Uterus (tissue), 3 donors: ENCODE measurements at regions not wholly inside any gene's neighbourhood (a gene's known extent, or its start where the extent isn't known, plus 50 kb on each side); places are given as distances from the start of the nearest gene placed in this dataset.
"Not testable (repeated sequence)": the region's sequence is repeated elsewhere in the genome, so short reads cannot be mapped to it uniquely, and the experiment has no call there.

Experiments used
- DNase-seq, 2 donors: peaks; one replicate each; pipeline ENCODE4 v3.0.0-alpha.2; 2019 to 2020
- H3K27ac ChIP-seq, 2 donors: fragments of 200-600 bp; sonication (generic); 1 replicate in 1 of 2; 2 replicates in 1 of 2; pipeline ENCODE4 v1.5.1; 2016 to 2018
- H3K27me3 ChIP-seq, 2 donors: fragments of 200-600 bp; sonication (generic); one replicate each; pipeline ENCODE4 v1.5.1; 2018 to 2019; ENCODE audit warnings: control low read depth in 1 of 2
- H3K36me3 ChIP-seq, 2 donors: fragments of 200-600 bp; sonication (generic); one replicate each; pipeline ENCODE4 v1.5.1; 2019; ENCODE audit warnings: control low read depth in 1 of 2
- H3K4me1 ChIP-seq, 2 donors: fragments of 200-600 bp; sonication (generic); one replicate each; pipeline ENCODE4 v1.5.1; 2018 to 2019; ENCODE audit warnings: control low read depth in 1 of 2
- H3K4me3 ChIP-seq, 2 donors: fragments of 200-600 bp; sonication (generic); 1 replicate in 1 of 2; 2 replicates in 1 of 2; pipeline ENCODE4 v1.5.1; 2018 to 2019; ENCODE audit warnings: mild to moderate bottlenecking in 1 of 2
- H3K9me3 ChIP-seq, 2 donors: fragments of 200-600 bp; sonication (generic); one replicate each; pipeline ENCODE4 v1.5.1; 2019; ENCODE audit warnings: control low read depth in 1 of 2
- POLR2A ChIP-seq, 2 donors: fragments of 450-650 bp; IDR thresholded peaks; one replicate each; pipeline ENCODE4 v1.6.1; 2016; ENCODE audit warnings: antibody characterized with exemption in 2 of 2, mild to moderate bottlenecking in 1 of 2, moderate library complexity in 1 of 2
- intact Hi-C: fragments of 100-400 bp; cut with DNase I; formaldehyde crosslinking; loops from one replicate; pipeline ENCODE4 v1.15.1; 2023; ENCODE audit warnings: low total_unique reads
- TF ChIP-seq, protein P1 (sequence below), 4 experiments: fragments of 200-600 bp in 2 of 4; fragments of 450-650 bp in 2 of 4; sonication (generic) in 2 of 4; IDR thresholded peaks; one replicate each; pipeline ENCODE4 v1.5.1; 2016 to 2019; ENCODE audit warnings: antibody characterized with exemption in 4 of 4, mild to moderate bottlenecking in 2 of 4, moderate library complexity in 1 of 4
- donor health status: DM: yes; HTN: yes; CAD: no.

- Histone ChIP-seq H3K9me3 (no peaks in the 10 kb centered on the region), H3K27me3 (no peaks in the 10 kb centered on the region), H3K4me1 (no peaks in the 10 kb centered on the region), H3K36me3 (no peaks in the 10 kb centered on the region), H3K4me3 (no peak overlapping the region), H3K27ac (no peak overlapping the region)
- intact Hi-C loops: no loop called here
- DNase-seq: no peak
- TF ChIP-seq, protein P1, sequence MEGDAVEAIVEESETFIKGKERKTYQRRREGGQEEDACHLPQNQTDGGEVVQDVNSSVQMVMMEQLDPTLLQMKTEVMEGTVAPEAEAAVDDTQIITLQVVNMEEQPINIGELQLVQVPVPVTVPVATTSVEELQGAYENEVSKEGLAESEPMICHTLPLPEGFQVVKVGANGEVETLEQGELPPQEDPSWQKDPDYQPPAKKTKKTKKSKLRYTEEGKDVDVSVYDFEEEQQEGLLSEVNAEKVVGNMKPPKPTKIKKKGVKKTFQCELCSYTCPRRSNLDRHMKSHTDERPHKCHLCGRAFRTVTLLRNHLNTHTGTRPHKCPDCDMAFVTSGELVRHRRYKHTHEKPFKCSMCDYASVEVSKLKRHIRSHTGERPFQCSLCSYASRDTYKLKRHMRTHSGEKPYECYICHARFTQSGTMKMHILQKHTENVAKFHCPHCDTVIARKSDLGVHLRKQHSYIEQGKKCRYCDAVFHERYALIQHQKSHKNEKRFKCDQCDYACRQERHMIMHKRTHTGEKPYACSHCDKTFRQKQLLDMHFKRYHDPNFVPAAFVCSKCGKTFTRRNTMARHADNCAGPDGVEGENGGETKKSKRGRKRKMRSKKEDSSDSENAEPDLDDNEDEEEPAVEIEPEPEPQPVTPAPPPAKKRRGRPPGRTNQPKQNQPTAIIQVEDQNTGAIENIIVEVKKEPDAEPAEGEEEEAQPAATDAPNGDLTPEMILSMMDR (IDR thresholded peaks at IDR 0.05): no peak
- TF ChIP-seq POLR2A (IDR thresholded peaks at IDR 0.05): no peak
Observed at GRCh38 chr4:78660559-78660958, 109.0 kb downstream of the ANXA3 start.

DNA sequence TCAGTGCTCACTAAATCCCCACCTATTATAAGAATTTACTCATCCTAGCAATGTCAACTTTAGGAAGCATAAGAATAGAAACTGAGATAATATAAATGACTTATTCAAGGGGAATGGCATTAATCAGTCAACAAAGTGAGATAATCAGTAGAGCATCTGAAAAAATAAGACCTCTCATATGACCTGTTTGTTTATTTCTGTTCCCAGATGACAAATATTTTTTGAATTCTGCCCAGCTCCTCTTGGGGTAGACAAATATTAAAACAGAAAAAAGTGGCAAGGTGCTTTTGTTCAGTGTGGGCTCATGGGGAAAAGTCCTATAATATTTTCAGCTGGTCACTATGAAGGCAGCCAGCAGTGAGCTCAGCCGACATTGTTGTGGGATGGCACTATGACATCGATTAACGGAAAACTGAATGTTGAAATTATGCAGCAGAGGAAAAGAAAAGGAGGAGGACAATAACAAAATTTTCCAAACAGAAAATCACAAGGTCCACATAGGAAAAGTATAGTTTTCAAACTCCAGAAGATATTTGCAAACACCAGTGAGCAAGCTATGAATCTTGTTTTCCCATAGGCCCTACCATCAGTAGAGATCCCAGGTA is 109.6 kb downstream of the ANXA3 start:
- no peak for DNase-seq
- intact Hi-C loops: no loop called here
- no peak overlapping the region for H3K27ac ChIP-seq
- H3K9me3 ChIP-seq: no peaks in the 10 kb centered on the region
- no peak overlapping the region for H3K4me3 ChIP-seq
- TF ChIP-seq, protein P1 (IDR thresholded peaks at IDR 0.05): no peak
- no peaks in the 10 kb centered on the region for H3K4me1 ChIP-seq
- no peaks in the 10 kb centered on the region for H3K27me3 ChIP-seq
- H3K36me3 ChIP-seq: no peaks in the 10 kb centered on the region

GRCh38 chr4:78661921-78662521 is 110.5 kb downstream of the ANXA3 start:
- DNase-seq: no peak
- Histone ChIP-seq H3K27me3 (no peaks in the 10 kb centered on the region), H3K4me1 (no peaks in the 10 kb centered on the region), H3K27ac (no peak overlapping the region), H3K9me3 (no peaks in the 10 kb centered on the region), H3K4me3 (no peak overlapping the region), H3K36me3 (no peaks in the 10 kb centered on the region)
- intact Hi-C loops: no loop called here
- TF ChIP-seq, protein P1 (IDR thresholded peaks at IDR 0.05): no peak

- H3K9me3 ChIP-seq: no peaks in the 10 kb centered on the region
- no peak overlapping the region for H3K4me3 ChIP-seq
- DNase-seq: no peak
- TF ChIP-seq, protein P1 (IDR thresholded peaks at IDR 0.05): no peak
- TF ChIP-seq POLR2A (IDR thresholded peaks at IDR 0.05): no peak
- H3K27ac ChIP-seq: no peak overlapping the region
- H3K4me1 ChIP-seq: no peaks in the 10 kb centered on the region
- intact Hi-C loops: no loop called here
- no peaks in the 10 kb centered on the region for H3K36me3 ChIP-seq
- H3K27me3 ChIP-seq: no peaks in the 10 kb centered on the region
Observed at GRCh38 chr4:78662658-78663057, 111.1 kb downstream of the ANXA3 start.

DNA sequence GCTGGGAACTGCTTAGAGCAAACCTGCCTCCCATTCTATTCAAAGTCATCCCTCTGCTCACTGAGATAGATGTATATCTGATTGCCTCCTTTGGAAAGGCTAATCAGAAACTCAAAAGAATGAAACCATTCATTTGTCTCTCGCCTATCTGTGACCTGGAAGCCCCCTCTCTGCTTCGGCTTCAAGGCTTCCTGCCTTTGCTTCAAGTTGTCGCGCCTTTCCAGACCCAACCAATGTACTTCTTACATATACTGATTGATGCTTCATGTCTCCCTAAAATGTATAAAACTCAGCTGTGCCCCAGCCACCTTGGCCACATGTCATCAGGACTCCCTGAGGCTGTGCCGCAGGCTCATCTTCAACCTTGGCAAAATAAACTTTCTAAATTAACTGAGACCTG is 111.9 kb upstream of the BMP2K start:
- DNase-seq, H3K27me3 ChIP-seq, intact Hi-C loops, H3K4me1 ChIP-seq, H3K27ac ChIP-seq, H3K4me3 ChIP-seq, H3K9me3 ChIP-seq, H3K36me3 ChIP-seq: not testable (repeated sequence)
